ENCODE measurements at regions not wholly inside any gene's neighbourhood (a gene's known extent, or its start where the extent isn't known, plus 50 kb on each side); places are given as distances from the start of the nearest gene placed in this dataset.
A peak's percentile ranks its signal among the peaks of the same experiment; 100 is the strongest.

DNA sequence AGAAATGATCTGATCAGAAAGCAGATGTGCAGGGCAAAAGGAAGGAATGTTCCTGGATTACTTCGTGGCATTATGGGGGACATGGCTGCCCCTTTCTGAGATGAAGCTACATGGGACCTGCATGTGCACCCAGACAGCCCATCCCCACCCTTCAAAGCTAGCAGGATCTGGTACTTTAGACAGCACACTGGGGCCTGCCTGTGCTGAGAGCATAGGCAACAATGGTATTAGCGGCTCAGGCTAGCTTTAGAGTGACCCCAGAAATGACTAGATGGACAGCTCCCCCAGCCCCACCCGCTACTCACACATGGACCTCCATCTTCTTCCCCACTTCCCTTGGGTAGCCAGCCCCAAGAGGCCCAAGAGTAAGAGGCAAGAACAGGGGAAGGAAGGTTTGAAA, 61.5 kb upstream of the NFE2L2 start:
- DNase-seq, result no peak
- TF ChIP-seq POLR2A (IDR thresholded peaks at IDR 0.05), result no peak
- TF ChIP-seq, protein P1, sequence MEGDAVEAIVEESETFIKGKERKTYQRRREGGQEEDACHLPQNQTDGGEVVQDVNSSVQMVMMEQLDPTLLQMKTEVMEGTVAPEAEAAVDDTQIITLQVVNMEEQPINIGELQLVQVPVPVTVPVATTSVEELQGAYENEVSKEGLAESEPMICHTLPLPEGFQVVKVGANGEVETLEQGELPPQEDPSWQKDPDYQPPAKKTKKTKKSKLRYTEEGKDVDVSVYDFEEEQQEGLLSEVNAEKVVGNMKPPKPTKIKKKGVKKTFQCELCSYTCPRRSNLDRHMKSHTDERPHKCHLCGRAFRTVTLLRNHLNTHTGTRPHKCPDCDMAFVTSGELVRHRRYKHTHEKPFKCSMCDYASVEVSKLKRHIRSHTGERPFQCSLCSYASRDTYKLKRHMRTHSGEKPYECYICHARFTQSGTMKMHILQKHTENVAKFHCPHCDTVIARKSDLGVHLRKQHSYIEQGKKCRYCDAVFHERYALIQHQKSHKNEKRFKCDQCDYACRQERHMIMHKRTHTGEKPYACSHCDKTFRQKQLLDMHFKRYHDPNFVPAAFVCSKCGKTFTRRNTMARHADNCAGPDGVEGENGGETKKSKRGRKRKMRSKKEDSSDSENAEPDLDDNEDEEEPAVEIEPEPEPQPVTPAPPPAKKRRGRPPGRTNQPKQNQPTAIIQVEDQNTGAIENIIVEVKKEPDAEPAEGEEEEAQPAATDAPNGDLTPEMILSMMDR (IDR thresholded peaks at IDR 0.05), result no peak
- intact Hi-C loops (cut with DNase I), result no loop called here
- no CpG with 5 or more reads among the region's 3 CpGs for WGBS (ENCODE audit: insufficient coverage, low coverage, low lambda C conversion rate, missing lambda C conversion rate)
- Histone ChIP-seq H3K36me3 (no peaks in the 10 kb centered on the region), H3K27ac (peak overlapping the region; percentile 29 to 88 (median 60)), H3K4me1 (peaks cover 0 to 56% (median 19%) of the 10 kb centered on the region in 4 donors), H3K27me3 (no peaks in the 10 kb centered on the region), H3K9me3 (no peaks in the 10 kb centered on the region), H3K4me3 (no peak overlapping the region)
- ATAC-seq, result no peak

DNA sequence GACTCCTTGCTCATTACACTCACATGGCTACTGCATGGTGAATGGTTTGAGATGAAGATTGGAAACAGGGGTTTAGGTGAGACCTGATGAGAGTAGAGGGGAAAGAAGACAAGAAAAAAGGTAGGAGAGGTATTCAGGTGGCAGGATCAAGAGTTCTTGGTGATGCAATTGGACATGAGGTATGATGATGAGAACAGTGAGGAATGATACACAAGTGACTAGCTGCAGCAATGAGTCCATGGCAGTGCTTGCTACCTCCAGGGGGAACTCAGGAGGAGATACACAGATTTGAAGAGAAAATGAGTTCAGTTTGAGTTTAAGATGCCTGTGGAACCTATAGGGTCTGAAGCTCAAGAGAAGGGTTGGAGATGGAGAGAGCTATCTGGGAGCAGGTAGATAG, 62.1 kb upstream of the NFE2L2 start:
- Histone ChIP-seq H3K36me3 (no peaks in the 10 kb centered on the region), H3K27ac (peak overlapping the region in 1 of 3 donors; percentile 88), H3K4me1 (peaks cover 0 to 50% (median 19%) of the 10 kb centered on the region in 4 donors), H3K27me3 (no peaks in the 10 kb centered on the region), H3K4me3 (no peak overlapping the region), H3K9me3 (no peaks in the 10 kb centered on the region)
- intact Hi-C loops (cut with DNase I), result no loop called here
- no peak for DNase-seq
- TF ChIP-seq, protein P1 (IDR thresholded peaks at IDR 0.05), result no peak
- TF ChIP-seq POLR2A (IDR thresholded peaks at IDR 0.05), result no peak
- peak in 1 of 4 donors; percentile 7 for ATAC-seq

DNA sequence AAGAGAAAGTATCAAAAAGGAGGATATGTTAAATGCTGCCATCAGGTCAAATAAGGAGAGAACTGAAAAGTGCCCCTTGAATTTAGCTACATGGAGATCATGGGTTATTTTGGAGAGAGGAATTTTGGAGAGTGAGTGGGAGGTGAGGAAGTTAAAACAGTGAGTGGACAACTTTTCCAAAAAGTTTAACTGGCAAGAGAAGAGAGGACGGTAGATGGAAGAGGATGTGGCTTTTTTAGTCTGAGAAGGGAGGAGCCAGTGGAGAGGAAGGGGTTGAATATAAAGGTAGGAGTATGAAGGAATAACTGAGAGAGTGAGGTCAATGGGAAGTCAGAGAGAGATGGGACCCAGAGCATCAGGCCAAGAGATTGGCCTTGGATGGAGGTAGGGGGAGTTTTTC, 62.5 kb upstream of the NFE2L2 start:
- Histone ChIP-seq H3K27me3 (no peaks in the 10 kb centered on the region), H3K4me3 (no peak overlapping the region), H3K4me1 (peaks cover 0 to 49% (median 19%) of the 10 kb centered on the region in 4 donors), H3K36me3 (no peaks in the 10 kb centered on the region), H3K27ac (peak overlapping the region in 1 of 3 donors; percentile 88), H3K9me3 (no peaks in the 10 kb centered on the region)
- ATAC-seq (no peak), DNase-seq (no peak)
- WGBS (ENCODE audit: insufficient coverage, low coverage, low lambda C conversion rate, missing lambda C conversion rate), result 29% methylated on average over 1 of the region's 1 CpG
- intact Hi-C loops (cut with DNase I), result no loop called here
- no peak for TF ChIP-seq POLR2A (IDR thresholded peaks at IDR 0.05)
- TF ChIP-seq, protein P1 (IDR thresholded peaks at IDR 0.05), result no peak

DNA sequence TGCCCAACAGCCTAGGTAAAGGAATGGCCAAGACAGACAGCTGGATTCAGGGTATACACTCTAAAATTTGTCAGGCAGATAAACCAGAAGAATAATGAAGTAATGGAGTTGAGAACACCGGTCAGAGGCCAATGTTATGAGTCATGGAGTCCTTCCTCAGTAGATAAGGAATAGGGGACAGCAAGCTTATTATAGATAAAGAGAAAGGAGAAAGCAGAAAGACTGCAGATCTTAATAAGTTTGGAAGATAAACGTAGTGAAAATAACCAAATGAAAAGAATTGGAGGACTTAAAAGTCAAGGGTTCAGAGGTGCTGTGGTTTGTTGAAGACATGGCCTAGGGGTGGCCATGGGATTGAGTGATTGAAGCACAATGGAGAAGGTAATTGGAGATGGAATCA, 63.5 kb upstream of the NFE2L2 start:
- Histone ChIP-seq H3K4me3 (no peak overlapping the region), H3K36me3 (no peaks in the 10 kb centered on the region), H3K9me3 (no peaks in the 10 kb centered on the region), H3K27ac (no peak overlapping the region), H3K4me1 (peaks cover 0 to 42% (median 16%) of the 10 kb centered on the region in 4 donors), H3K27me3 (no peaks in the 10 kb centered on the region)
- no peak for ATAC-seq
- intact Hi-C loops (cut with DNase I), result no loop called here
- 80% methylated on average over 2 of the region's 2 CpGs for WGBS (ENCODE audit: insufficient coverage, low coverage, low lambda C conversion rate, missing lambda C conversion rate)
- no peak for DNase-seq
- TF ChIP-seq, protein P1 (IDR thresholded peaks at IDR 0.05), result no peak
- no peak for TF ChIP-seq POLR2A (IDR thresholded peaks at IDR 0.05)

DNA sequence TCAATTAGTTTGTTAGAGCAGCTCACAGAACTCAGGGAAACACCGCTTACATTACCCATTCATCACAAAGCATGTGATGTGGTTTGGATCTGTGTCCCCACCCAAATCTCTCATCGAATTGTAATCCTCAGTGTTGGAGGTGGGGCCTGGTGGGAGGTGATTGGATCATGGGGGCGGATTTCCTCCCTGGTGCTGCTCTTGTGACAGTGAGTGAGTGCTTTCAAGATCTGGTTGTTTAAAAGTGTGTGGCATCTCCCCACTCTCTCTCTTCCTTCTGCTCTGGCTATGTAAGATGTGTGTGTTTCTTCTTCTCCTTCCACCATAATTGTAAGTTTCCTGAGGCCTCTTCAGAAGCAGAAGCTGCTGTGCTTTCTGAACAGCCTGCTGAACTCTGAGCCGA, 63.5 kb upstream of the AGPS start:
- 79% methylated on average over 4 of the region's 4 CpGs for WGBS (ENCODE audit: insufficient coverage, low coverage, low lambda C conversion rate, missing lambda C conversion rate)
- ATAC-seq, result no peak
- Histone ChIP-seq H3K27me3 (no peaks in the 10 kb centered on the region), H3K4me3 (no peak overlapping the region), H3K27ac (peak overlapping the region in 1 of 3 donors; percentile 53), H3K4me1 (peaks cover 0 to 32% (median 12%) of the 10 kb centered on the region in 4 donors), H3K36me3 (no peaks in the 10 kb centered on the region), H3K9me3 (no peaks in the 10 kb centered on the region)
- DNase-seq, result no peak
- intact Hi-C loops (cut with DNase I), result no loop called here
- no peak for TF ChIP-seq POLR2A (IDR thresholded peaks at IDR 0.05)
- TF ChIP-seq, protein P1 (IDR thresholded peaks at IDR 0.05), result no peak

Measured in right lobe of liver (tissue), 6 donors.